ENCODE measurements at regions not wholly inside any gene's neighbourhood (a gene's known extent, or its start where the extent isn't known, plus 50 kb on each side); places are given as distances from the start of the nearest gene placed in this dataset.

- no peaks in the 10 kb centered on the region for H3K79me1 ChIP-seq (replicated peaks; ENCODE audit: low read length, poor library complexity, severe bottlenecking)
- DNase-seq, result no peak
- H3K4me1 ChIP-seq (ENCODE audit: control insufficient read depth, insufficient read depth, low read depth, low read length), result no peaks in the 10 kb centered on the region
- no peak overlapping the region for H3K23ac ChIP-seq (ENCODE audit: low read length in 2 of 2)
- H3K9ac ChIP-seq (ENCODE audit: low read length), result no peak overlapping the region
- no peaks in the 10 kb centered on the region for H3K27me3 ChIP-seq (ENCODE audit: control insufficient read depth in 1 of 2, insufficient read depth in 1 of 2, low read length in 2 of 2)
- H3K14ac ChIP-seq (ENCODE audit: low read length in 2 of 2), result no peak overlapping the region
- no peak overlapping the region for H2AFZ ChIP-seq (ENCODE audit: low read depth, low read length)
- H4K8ac ChIP-seq (ENCODE audit: low read length), result no peak overlapping the region
- no peak overlapping the region for H2BK15ac ChIP-seq (ENCODE audit: low read depth, poor library complexity, severe bottlenecking)
- 100% methylated on average over 1 of the region's 2 CpGs for WGBS
- H3K9me3 ChIP-seq (ENCODE audit: control insufficient read depth, low read length), result no peaks in the 10 kb centered on the region
- no peak overlapping the region for H3K4me3 ChIP-seq (ENCODE audit: insufficient read depth in 1 of 2, low read depth in 1 of 2, low read length in 2 of 2)
- H3K36me3 ChIP-seq (ENCODE audit: control insufficient read depth in 1 of 2, insufficient read depth in 2 of 2, low read depth in 1 of 2, low read length in 2 of 2), result no peaks in the 10 kb centered on the region
- H3K18ac ChIP-seq (ENCODE audit: low read depth in 1 of 2, low read length in 2 of 2), result no peak overlapping the region
- H2BK120ac ChIP-seq (ENCODE audit: low read depth, low read length), result no peak overlapping the region
- H3K27ac ChIP-seq (ENCODE audit: low read length, poor library complexity, severe bottlenecking), result no peak overlapping the region
- no peak overlapping the region for H3K4ac ChIP-seq (ENCODE audit: low read depth in 1 of 2, low read length in 2 of 2)
- no peak overlapping the region for H3K4me2 ChIP-seq (ENCODE audit: low read length, poor library complexity, severe bottlenecking)
- H2BK5ac ChIP-seq (ENCODE audit: low read depth, low read length, poor library complexity, severe bottlenecking), result no peak overlapping the region
- H2AK5ac ChIP-seq (ENCODE audit: low read length, severe bottlenecking), result no peak overlapping the region
- no peak overlapping the region for H4K91ac ChIP-seq (ENCODE audit: low read length)
- H2BK12ac ChIP-seq (ENCODE audit: low read length in 2 of 2), result no peak overlapping the region
Observed at GRCh38 chr4:115325836-115326235, 212.4 kb upstream of the NDST4 start.

GRCh38 chr4:115323106-115323707, 209.8 kb upstream of the NDST4 start:
- Histone ChIP-seq H4K8ac (ENCODE audit: low read length) (no peak overlapping the region), H2BK120ac (ENCODE audit: low read depth, low read length) (no peak overlapping the region), H3K23ac (ENCODE audit: low read length in 2 of 2) (no peak overlapping the region), H3K27ac (ENCODE audit: low read length, poor library complexity, severe bottlenecking) (no peak overlapping the region), H4K91ac (ENCODE audit: low read length) (no peak overlapping the region), H2BK15ac (ENCODE audit: low read depth, poor library complexity, severe bottlenecking) (no peak overlapping the region), H3K9ac (ENCODE audit: low read length) (no peak overlapping the region), H3K79me1 (replicated peaks; ENCODE audit: low read length, poor library complexity, severe bottlenecking) (no peaks in the 10 kb centered on the region), H3K36me3 (ENCODE audit: control insufficient read depth in 1 of 2, insufficient read depth in 2 of 2, low read depth in 1 of 2, low read length in 2 of 2) (no peaks in the 10 kb centered on the region), H3K4me1 (ENCODE audit: control insufficient read depth, insufficient read depth, low read depth, low read length) (no peaks in the 10 kb centered on the region), H2BK12ac (ENCODE audit: low read length in 2 of 2) (no peak overlapping the region), H3K4me3 (ENCODE audit: insufficient read depth in 1 of 2, low read depth in 1 of 2, low read length in 2 of 2) (no peak overlapping the region), H2AK5ac (ENCODE audit: low read length, severe bottlenecking) (no peak overlapping the region), H3K4me2 (ENCODE audit: low read length, poor library complexity, severe bottlenecking) (no peak overlapping the region), H3K9me3 (ENCODE audit: control insufficient read depth, low read length) (no peaks in the 10 kb centered on the region), H2BK5ac (ENCODE audit: low read depth, low read length, poor library complexity, severe bottlenecking) (no peak overlapping the region), H3K4ac (ENCODE audit: low read depth in 1 of 2, low read length in 2 of 2) (no peak overlapping the region), H3K14ac (ENCODE audit: low read length in 2 of 2) (no peak overlapping the region), H3K27me3 (ENCODE audit: control insufficient read depth in 1 of 2, insufficient read depth in 1 of 2, low read length in 2 of 2) (no peaks in the 10 kb centered on the region), H3K18ac (ENCODE audit: low read depth in 1 of 2, low read length in 2 of 2) (no peak overlapping the region), H2AFZ (ENCODE audit: low read depth, low read length) (no peak overlapping the region)
- WGBS, result 98% methylated on average over 2 of the region's 4 CpGs
- no peak for DNase-seq

- 95% methylated on average over 3 of the region's 4 CpGs for whole genome bisulfite sequencing
- H3K14ac ChIP-seq (ENCODE audit: low read length in 2 of 2), result no peak overlapping the region
- H3K4ac ChIP-seq (ENCODE audit: low read depth in 1 of 2, low read length in 2 of 2), result no peak overlapping the region
- no peak overlapping the region for H3K18ac ChIP-seq (ENCODE audit: low read depth in 1 of 2, low read length in 2 of 2)
- H3K9ac ChIP-seq (ENCODE audit: low read length), result no peak overlapping the region
- no peak overlapping the region for H2AFZ ChIP-seq (ENCODE audit: low read depth, low read length)
- H3K4me2 ChIP-seq (ENCODE audit: low read length, poor library complexity, severe bottlenecking), result no peak overlapping the region
- H2BK15ac ChIP-seq (ENCODE audit: low read depth, poor library complexity, severe bottlenecking), result no peak overlapping the region
- no peak overlapping the region for H2BK5ac ChIP-seq (ENCODE audit: low read depth, low read length, poor library complexity, severe bottlenecking)
- no peaks in the 10 kb centered on the region for H3K36me3 ChIP-seq (ENCODE audit: control insufficient read depth in 1 of 2, insufficient read depth in 2 of 2, low read depth in 1 of 2, low read length in 2 of 2)
- no peaks in the 10 kb centered on the region for H3K79me1 ChIP-seq (replicated peaks; ENCODE audit: low read length, poor library complexity, severe bottlenecking)
- no peak for DNase-seq
- H2BK12ac ChIP-seq (ENCODE audit: low read length in 2 of 2), result no peak overlapping the region
- H3K4me1 ChIP-seq (ENCODE audit: control insufficient read depth, insufficient read depth, low read depth, low read length), result no peaks in the 10 kb centered on the region
- H2AK5ac ChIP-seq (ENCODE audit: low read length, severe bottlenecking), result no peak overlapping the region
- no peak overlapping the region for H3K27ac ChIP-seq (ENCODE audit: low read length, poor library complexity, severe bottlenecking)
- no peak overlapping the region for H3K4me3 ChIP-seq (ENCODE audit: insufficient read depth in 1 of 2, low read depth in 1 of 2, low read length in 2 of 2)
- no peak overlapping the region for H2BK120ac ChIP-seq (ENCODE audit: low read depth, low read length)
- H4K91ac ChIP-seq (ENCODE audit: low read length), result no peak overlapping the region
- no peaks in the 10 kb centered on the region for H3K9me3 ChIP-seq (ENCODE audit: control insufficient read depth, low read length)
- H3K27me3 ChIP-seq (ENCODE audit: control insufficient read depth in 1 of 2, insufficient read depth in 1 of 2, low read length in 2 of 2), result no peaks in the 10 kb centered on the region
- H3K23ac ChIP-seq (ENCODE audit: low read length in 2 of 2), result no peak overlapping the region
- no peak overlapping the region for H4K8ac ChIP-seq (ENCODE audit: low read length)
Observed at GRCh38 chr4:115315182-115315581, 201.8 kb upstream of the NDST4 start.

GRCh38 chr4:115310641-115311040, 197.2 kb upstream of the NDST4 start:
- Histone ChIP-seq H3K9me3 (ENCODE audit: control insufficient read depth, low read length) (no peaks in the 10 kb centered on the region), H2AFZ (ENCODE audit: low read depth, low read length) (no peak overlapping the region), H3K23ac (ENCODE audit: low read length in 2 of 2) (no peak overlapping the region), H3K18ac (ENCODE audit: low read depth in 1 of 2, low read length in 2 of 2) (no peak overlapping the region), H3K9ac (ENCODE audit: low read length) (no peak overlapping the region), H2BK120ac (ENCODE audit: low read depth, low read length) (no peak overlapping the region), H3K27me3 (ENCODE audit: control insufficient read depth in 1 of 2, insufficient read depth in 1 of 2, low read length in 2 of 2) (no peaks in the 10 kb centered on the region), H3K79me1 (replicated peaks; ENCODE audit: low read length, poor library complexity, severe bottlenecking) (no peaks in the 10 kb centered on the region), H3K36me3 (ENCODE audit: control insufficient read depth in 1 of 2, insufficient read depth in 2 of 2, low read depth in 1 of 2, low read length in 2 of 2) (no peaks in the 10 kb centered on the region), H3K14ac (ENCODE audit: low read length in 2 of 2) (no peak overlapping the region), H2BK15ac (ENCODE audit: low read depth, poor library complexity, severe bottlenecking) (no peak overlapping the region), H4K91ac (ENCODE audit: low read length) (no peak overlapping the region), H3K4me2 (ENCODE audit: low read length, poor library complexity, severe bottlenecking) (no peak overlapping the region), H2BK5ac (ENCODE audit: low read depth, low read length, poor library complexity, severe bottlenecking) (no peak overlapping the region), H3K4me3 (ENCODE audit: insufficient read depth in 1 of 2, low read depth in 1 of 2, low read length in 2 of 2) (no peak overlapping the region), H3K4me1 (ENCODE audit: control insufficient read depth, insufficient read depth, low read depth, low read length) (no peaks in the 10 kb centered on the region), H4K8ac (ENCODE audit: low read length) (no peak overlapping the region), H3K27ac (ENCODE audit: low read length, poor library complexity, severe bottlenecking) (no peak overlapping the region), H2BK12ac (ENCODE audit: low read length in 2 of 2) (no peak overlapping the region), H2AK5ac (ENCODE audit: low read length, severe bottlenecking) (no peak overlapping the region), H3K4ac (ENCODE audit: low read depth in 1 of 2, low read length in 2 of 2) (no peak overlapping the region)
- 92% methylated on average over 2 of the region's 2 CpGs for WGBS
- no peak for DNase-seq
